ENCODE measurements at regions not wholly inside any gene's neighbourhood (a gene's known extent, or its start where the extent isn't known, plus 50 kb on each side); places are given as distances from the start of the nearest gene placed in this dataset.

DNA sequence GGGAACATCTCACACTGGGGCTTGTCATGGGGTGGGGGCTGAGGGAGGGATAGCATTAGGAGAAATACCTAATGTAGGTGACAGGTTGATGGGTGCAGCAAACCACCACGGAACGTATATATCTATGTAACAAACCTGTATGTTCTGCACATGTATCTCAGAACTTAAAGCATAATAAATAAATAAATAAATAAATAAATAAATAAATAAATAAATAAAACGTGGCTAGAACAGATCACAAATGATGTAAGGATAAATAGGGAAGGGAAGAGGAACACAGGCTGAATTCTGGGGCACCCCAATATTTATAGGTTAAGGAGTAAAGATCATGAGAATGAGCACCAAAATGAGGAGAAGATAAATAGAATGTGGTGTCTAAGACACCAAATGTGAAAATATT lies 592.2 kb downstream of the AMY1C start:
- no CpG with 5 or more reads among the region's 3 CpGs for WGBS (ENCODE audit: insufficient coverage)
- peaks cover 5% of the 10 kb centered on the region for H3K9me3 Mint-ChIP-seq (ENCODE audit: insufficient read depth)

DNA sequence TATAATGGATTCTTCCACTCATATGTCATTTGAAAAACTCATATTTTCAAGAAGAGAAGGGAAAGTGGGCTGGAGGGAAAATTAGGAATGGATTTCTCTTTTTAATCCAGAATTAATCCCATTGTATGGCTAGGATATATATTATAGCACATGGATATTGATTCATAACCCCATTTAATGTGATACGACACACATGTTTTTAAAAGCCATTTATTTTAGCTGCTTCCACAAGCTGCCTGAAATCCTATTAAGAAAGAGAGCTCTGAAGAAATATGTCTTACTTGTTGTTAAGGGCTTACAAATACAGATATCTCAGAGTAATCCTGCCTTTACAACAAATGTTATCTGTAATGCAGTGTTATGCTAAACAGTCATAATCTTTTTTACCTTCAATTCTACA lies 598.6 kb downstream of the AMY1C start:
- Histone ChIP-seq H4K20me1 (ENCODE audit: control insufficient read depth, insufficient read depth, low read length, poor library complexity, severe bottlenecking) (no peaks in the 10 kb centered on the region), H3K9ac (ENCODE audit: low read length) (no peak overlapping the region), H3K4me3 (ENCODE audit: control extremely low read depth in 1 of 5, extremely low read depth in 1 of 5, insufficient read depth in 1 of 5, low read depth in 2 of 5, low read length in 4 of 5) (no peak overlapping the region), H2AFZ (ENCODE audit: insufficient read depth, low read depth, low read length, poor library complexity, severe bottlenecking) (no peak overlapping the region), H3K27ac (ENCODE audit: low read length in 2 of 2) (no peak overlapping the region), H3K36me3 (replicated peaks in 1 of 2; ENCODE audit: control extremely low read depth in 1 of 2, control insufficient read depth in 1 of 2, extremely low read depth in 1 of 2, insufficient read depth in 2 of 2, low read length in 1 of 2) (no peaks in the 10 kb centered on the region), H3K79me2 (ENCODE audit: control insufficient read depth, insufficient read depth, low read length) (no peaks in the 10 kb centered on the region), H3K4me2 (replicated peaks; ENCODE audit: low read depth, low read length, poor library complexity, severe bottlenecking) (no peak overlapping the region), H3K9me3 (ENCODE audit: control extremely low read depth in 1 of 3, control insufficient read depth in 2 of 3, insufficient read depth in 1 of 3, low read length in 2 of 3) (no peaks in the 10 kb centered on the region), H3K4me1 (ENCODE audit: control insufficient read depth in 2 of 2, insufficient read depth in 2 of 2, low read length in 2 of 2) (no peaks in the 10 kb centered on the region), H3K27me3 (replicated peaks in 1 of 4; ENCODE audit: control extremely low read depth in 1 of 4, control insufficient read depth in 3 of 4, insufficient read depth in 4 of 4, low read length in 3 of 4) (no peaks in the 10 kb centered on the region)
- Mint-ChIP-seq H3K4me3 (no peak overlapping the region), H3K27me3 (no peaks in the 10 kb centered on the region), H3K27ac (no peak overlapping the region), H3K4me1 (no peaks in the 10 kb centered on the region), H3K9me3 (ENCODE audit: insufficient read depth) (peaks cover 4% of the 10 kb centered on the region)
- intact Hi-C loops (cut with micrococcal nuclease), result no loop called here
- ChIA-PET CTCF (no interaction called here), POLR2A (no interaction called here)
- ATAC-seq (ENCODE audit: low read depth) (no peak), DNase-seq (no peak)
- WGBS (ENCODE audit: insufficient coverage), result no CpG with 5 or more reads among the region's 1 CpG
- TF ChIP-seq EZH2 (IDR thresholded peaks at IDR 0.05; ENCODE audit: borderline replicate concordance, insufficient read depth, low read depth, low read length, poor library complexity, severe bottlenecking), result no peak
- TF ChIP-seq, protein P1, sequence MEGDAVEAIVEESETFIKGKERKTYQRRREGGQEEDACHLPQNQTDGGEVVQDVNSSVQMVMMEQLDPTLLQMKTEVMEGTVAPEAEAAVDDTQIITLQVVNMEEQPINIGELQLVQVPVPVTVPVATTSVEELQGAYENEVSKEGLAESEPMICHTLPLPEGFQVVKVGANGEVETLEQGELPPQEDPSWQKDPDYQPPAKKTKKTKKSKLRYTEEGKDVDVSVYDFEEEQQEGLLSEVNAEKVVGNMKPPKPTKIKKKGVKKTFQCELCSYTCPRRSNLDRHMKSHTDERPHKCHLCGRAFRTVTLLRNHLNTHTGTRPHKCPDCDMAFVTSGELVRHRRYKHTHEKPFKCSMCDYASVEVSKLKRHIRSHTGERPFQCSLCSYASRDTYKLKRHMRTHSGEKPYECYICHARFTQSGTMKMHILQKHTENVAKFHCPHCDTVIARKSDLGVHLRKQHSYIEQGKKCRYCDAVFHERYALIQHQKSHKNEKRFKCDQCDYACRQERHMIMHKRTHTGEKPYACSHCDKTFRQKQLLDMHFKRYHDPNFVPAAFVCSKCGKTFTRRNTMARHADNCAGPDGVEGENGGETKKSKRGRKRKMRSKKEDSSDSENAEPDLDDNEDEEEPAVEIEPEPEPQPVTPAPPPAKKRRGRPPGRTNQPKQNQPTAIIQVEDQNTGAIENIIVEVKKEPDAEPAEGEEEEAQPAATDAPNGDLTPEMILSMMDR (IDR thresholded peaks at IDR 0.05), result no peak

More for the DNA sequence above, 592.2 kb downstream of the AMY1C start:
- Histone ChIP-seq H3K79me2 (ENCODE audit: control insufficient read depth, insufficient read depth, low read length) (no peaks in the 10 kb centered on the region), H3K9me3 (ENCODE audit: control extremely low read depth in 1 of 3, control insufficient read depth in 2 of 3, insufficient read depth in 1 of 3, low read length in 2 of 3) (peaks cover 1 to 8% (median 2%) of the 10 kb centered on the region in 3 donors), H3K27ac (ENCODE audit: low read length in 2 of 2) (no peak overlapping the region), H3K4me2 (replicated peaks; ENCODE audit: low read depth, low read length, poor library complexity, severe bottlenecking) (no peak overlapping the region), H3K4me3 (ENCODE audit: control extremely low read depth in 1 of 5, extremely low read depth in 1 of 5, insufficient read depth in 1 of 5, low read depth in 2 of 5, low read length in 4 of 5) (no peak overlapping the region), H3K9ac (ENCODE audit: low read length) (no peak overlapping the region), H3K4me1 (ENCODE audit: control insufficient read depth in 2 of 2, insufficient read depth in 2 of 2, low read length in 2 of 2) (no peaks in the 10 kb centered on the region), H3K27me3 (replicated peaks in 1 of 4; ENCODE audit: control extremely low read depth in 1 of 4, control insufficient read depth in 3 of 4, insufficient read depth in 4 of 4, low read length in 3 of 4) (no peaks in the 10 kb centered on the region), H3K36me3 (replicated peaks in 1 of 2; ENCODE audit: control extremely low read depth in 1 of 2, control insufficient read depth in 1 of 2, extremely low read depth in 1 of 2, insufficient read depth in 2 of 2, low read length in 1 of 2) (no peaks in the 10 kb centered on the region), H4K20me1 (ENCODE audit: control insufficient read depth, insufficient read depth, low read length, poor library complexity, severe bottlenecking) (no peaks in the 10 kb centered on the region), H2AFZ (ENCODE audit: insufficient read depth, low read depth, low read length, poor library complexity, severe bottlenecking) (no peak overlapping the region)
- intact Hi-C loops (cut with micrococcal nuclease), result no loop called here
- ChIA-PET POLR2A (no interaction called here), CTCF (no interaction called here)
- Mint-ChIP-seq H3K4me1 (no peaks in the 10 kb centered on the region), H3K4me3 (no peak overlapping the region), H3K27ac (no peak overlapping the region), H3K27me3 (no peaks in the 10 kb centered on the region)
- DNase-seq, result no peak
- no peak for TF ChIP-seq EZH2 (IDR thresholded peaks at IDR 0.05; ENCODE audit: borderline replicate concordance, insufficient read depth, low read depth, low read length, poor library complexity, severe bottlenecking)
- TF ChIP-seq, protein P1 (IDR thresholded peaks at IDR 0.05), result no peak
- no peak for ATAC-seq (ENCODE audit: low read depth)
